Testis (tissue), 2 donors: ENCODE measurements at regions not wholly inside any gene's neighbourhood (a gene's known extent, or its start where the extent isn't known, plus 50 kb on each side); places are given as distances from the start of the nearest gene placed in this dataset.

Experiments used
- CTCF ChIP-seq, 3 experiments: fragments of 450-650 bp in 2 of 3; fragments of 200-600 bp in 1 of 3; sonication (generic) in 1 of 3; IDR thresholded peaks; one replicate each; pipeline ENCODE4 v1.5.1; 2016 to 2019; ENCODE audit warnings: antibody characterized with exemption in 3 of 3, mild to moderate bottlenecking in 2 of 3, moderate library complexity in 1 of 3
- POLR2A ChIP-seq: fragments of 450-650 bp; IDR thresholded peaks from one replicate; pipeline ENCODE4 v1.6.1; 2017; ENCODE audit warnings: antibody characterized with exemption, mild to moderate bottlenecking, moderate library complexity

GRCh38 chr10:83176901-83177300 is 962.4 kb upstream of the GHITM start:
- no peak for TF ChIP-seq CTCF (IDR thresholded peaks at IDR 0.05)
- TF ChIP-seq POLR2A: no peak
